ENCODE measurements at regions not wholly inside any gene's neighbourhood (a gene's known extent, or its start where the extent isn't known, plus 50 kb on each side); places are given as distances from the start of the nearest gene placed in this dataset.
"Not testable (repeated sequence)": the region's sequence is repeated elsewhere in the genome, so short reads cannot be mapped to it uniquely, and the experiment has no call there.

GRCh38 chr5:109630093-109630492 lies 59.6 kb upstream of the MAN2A1 start:
- no peak for DNase-seq

- no peak for DNase-seq
These were observed 61.1 kb upstream of the MAN2A1 start for GRCh38 chr5:109628591-109628990.

GRCh38 chr5:109621266-109621665 lies 68.5 kb upstream of the MAN2A1 start:
- not testable (repeated sequence) for DNase-seq

GRCh38 chr5:109620651-109621050 lies 69.1 kb upstream of the MAN2A1 start:
- no peak for DNase-seq

- DNase-seq, result no peak
These were observed 70.1 kb upstream of the MAN2A1 start for GRCh38 chr5:109619606-109620005.

GRCh38 chr5:109619021-109619460 lies 70.7 kb upstream of the MAN2A1 start:
- DNase-seq, result no peak

- DNase-seq, result no peak
These were observed 74.7 kb upstream of the MAN2A1 start for GRCh38 chr5:109614981-109615380.

GRCh38 chr5:109614301-109614700 lies 75.4 kb upstream of the MAN2A1 start:
- DNase-seq, result no peak

- DNase-seq, result no peak
These were observed 77.3 kb upstream of the MAN2A1 start for GRCh38 chr5:109612278-109612905.

- no peak for DNase-seq
These were observed 78.2 kb upstream of the MAN2A1 start for GRCh38 chr5:109611505-109611904.

GRCh38 chr5:109611061-109611460 lies 78.7 kb upstream of the MAN2A1 start:
- DNase-seq, result no peak

- DNase-seq, result no peak
These were observed 79.1 kb upstream of the MAN2A1 start for GRCh38 chr5:109610581-109610980.

GRCh38 chr5:109605207-109605730 lies 84.5 kb upstream of the MAN2A1 start:
- DNase-seq, result no peak

GRCh38 chr5:109604758-109605157 lies 85.0 kb upstream of the MAN2A1 start:
- DNase-seq, result no peak

GRCh38 chr5:109601736-109602135 lies 88.0 kb upstream of the MAN2A1 start:
- DNase-seq, result no peak

GRCh38 chr5:109597893-109598292 lies 91.8 kb upstream of the MAN2A1 start:
- no peak for DNase-seq

GRCh38 chr5:109594217-109594616 lies 95.5 kb upstream of the MAN2A1 start:
- DNase-seq, result no peak

GRCh38 chr5:109590799-109591198 lies 98.9 kb upstream of the MAN2A1 start:
- no peak for DNase-seq

GRCh38 chr5:109589986-109590385 lies 99.7 kb upstream of the MAN2A1 start:
- DNase-seq, result no peak

- DNase-seq, result no peak
These were observed 100.5 kb upstream of the MAN2A1 start for GRCh38 chr5:109589239-109589638.

- no peak for DNase-seq
These were observed 101.3 kb upstream of the MAN2A1 start for GRCh38 chr5:109588281-109589035.

- DNase-seq, result no peak
These were observed 104.6 kb upstream of the MAN2A1 start for GRCh38 chr5:109584986-109585599.

GRCh38 chr5:109580225-109580624 lies 109.5 kb upstream of the MAN2A1 start:
- DNase-seq, result no peak

- no peak for DNase-seq
These were observed 114.2 kb upstream of the MAN2A1 start for GRCh38 chr5:109575506-109575905.

All from NCI-H510A treated with DMSO at 0.1 percent for 48 hours (cell line).